ENCODE measurements at regions not wholly inside any gene's neighbourhood (a gene's known extent, or its start where the extent isn't known, plus 50 kb on each side); places are given as distances from the start of the nearest gene placed in this dataset.

GRCh38 chr12:94733727-94734126, 83.4 kb upstream of the TMCC3 start (continued):
- no peak for TF ChIP-seq REST (IDR thresholded peaks at IDR 0.05; ENCODE audit: low read depth)
- TF ChIP-seq ELF1 (IDR thresholded peaks at IDR 0.05; ENCODE audit: borderline replicate concordance, low read depth), result no peak
- no peak for TF ChIP-seq SIN3A (IDR thresholded peaks at IDR 0.05; ENCODE audit: low read depth)
- TF ChIP-seq SP1 (IDR thresholded peaks at IDR 0.05; ENCODE audit: low read depth), result no peak
- TF ChIP-seq ZFX (IDR thresholded peaks at IDR 0.05), result no peak
- no peak for TF ChIP-seq EZH2phosphoT487 (IDR thresholded peaks at IDR 0.05; ENCODE audit: borderline replicate concordance)
- no peak for TF ChIP-seq EGR1 (IDR thresholded peaks at IDR 0.05; ENCODE audit: low read depth)
- TF ChIP-seq SRF (IDR thresholded peaks at IDR 0.05; ENCODE audit: low read depth), result no peak
- no peak for TF ChIP-seq JUND (IDR thresholded peaks at IDR 0.05)

GRCh38 chr12:94732367-94732990, 82.1 kb upstream of the TMCC3 start:
- H3K9me2 ChIP-seq (ENCODE audit: insufficient read depth), result no peaks in the 10 kb centered on the region

More at GRCh38 chr12:94732367-94732990, 82.1 kb upstream of the TMCC3 start:
- DNase-seq (ENCODE audit: low read depth, low spot score), result no peak
- RAD21 ChIA-PET (ENCODE audit: low non-redundant PET in 1 of 2, low total read pairs in 2 of 2, uncharacterized antibody in 2 of 2, unreplicated experiment in 2 of 2), result no interaction called here
- intact Hi-C loops (cut with micrococcal nuclease), result no loop called here
- Histone ChIP-seq H3K9ac (ENCODE audit: low read length) (no peak overlapping the region), H3K27ac (ENCODE audit: low read depth, low read length) (no peak overlapping the region), H3K36me3 (ENCODE audit: control insufficient read depth in 1 of 2, insufficient read depth in 2 of 2, low read length in 2 of 2) (no peaks in the 10 kb centered on the region), H3K79me2 (ENCODE audit: insufficient read depth, low read length) (no peaks in the 10 kb centered on the region), H3K4me1 (ENCODE audit: control insufficient read depth in 1 of 2, insufficient read depth in 2 of 2, low read length in 2 of 2) (peaks cover 0 to 5% of the 10 kb centered on the region in 2 experiments; a peak in 1 of 4 replicates), H3K4me3 (replicated peaks in 1 of 2; ENCODE audit: low read depth in 1 of 2, low read length in 2 of 2) (no peak overlapping the region), H3K4me2 (ENCODE audit: low read length) (no peak overlapping the region), H2AFZ (ENCODE audit: low read depth, low read length, poor library complexity, severe bottlenecking) (no peak overlapping the region), H4K20me1 (ENCODE audit: insufficient read depth) (no peaks in the 10 kb centered on the region), H3K9me3 (ENCODE audit: control insufficient read depth in 1 of 2, insufficient read depth in 1 of 2, low read depth in 1 of 2, low read length in 2 of 2) (no peaks in the 10 kb centered on the region), H3K27me3 (ENCODE audit: insufficient read depth, low read length) (no peaks in the 10 kb centered on the region)
- no peak for ATAC-seq
- no TSS peak for BruUV-seq (replicated peaks)
- TF ChIP-seq POLR2AphosphoS5 (IDR thresholded peaks at IDR 0.05; ENCODE audit: low read depth, low read length) (no peak), YY1 (IDR thresholded peaks at IDR 0.05; ENCODE audit: extremely low read depth, insufficient replicate concordance, low read depth, low read length) (no peak), SRF (IDR thresholded peaks at IDR 0.05; ENCODE audit: low read depth) (no peak), EGR1 (IDR thresholded peaks at IDR 0.05; ENCODE audit: low read depth) (no peak), ATF3 (IDR thresholded peaks at IDR 0.05) (no peak)
- POLR2A ChIA-PET, result no interaction called here
- CTCF ChIA-PET, result no interaction called here

All from HCT116 (cell line).